Natural killer cell treated with Interleukin-12 subunit alpha and Interleukin-12 subunit beta and Interleukin-15 and Interleukin-18, amount 100 ng/mL, for 72 hours (primary cell): ENCODE measurements at regions not wholly inside any gene's neighbourhood (a gene's known extent, or its start where the extent isn't known, plus 50 kb on each side); places are given as distances from the start of the nearest gene placed in this dataset.
"Not testable (repeated sequence)": the region's sequence is repeated elsewhere in the genome, so short reads cannot be mapped to it uniquely, and the experiment has no call there.

Experiments
- ATAC-seq, 2 donors: fragments of 150-1000 bp; cut with Tn5 transposase in 1 of 2; sonication (Bioruptor Pico), chemical (Tn5 transposase) in 1 of 2; 2 replicates each; pipeline ENCODE4 v1.10.0; 2021
- DNase-seq: peaks from one replicate; pipeline ENCODE4 v3.0.0; 2022; ENCODE audit warnings: low spot score
- H3K27ac Mint-ChIP-seq, 2 donors: 1 replicate in 1 of 2; 2 replicates in 1 of 2; pipeline ENCODE4 v1.8.0; 2022; ENCODE audit warnings: mixed read lengths in 2 of 2, mild to moderate bottlenecking in 1 of 2, moderate library complexity in 1 of 2
- H3K27me3 Mint-ChIP-seq, 2 donors: 1 replicate in 1 of 2; 2 replicates in 1 of 2; pipeline ENCODE4 v1.8.0; 2022; ENCODE audit warnings: mixed read lengths in 2 of 2
- H3K36me3 Mint-ChIP-seq: one replicate; pipeline ENCODE4 v1.8.0; 2022; ENCODE audit warnings: mixed read lengths
- H3K4me1 Mint-ChIP-seq, 2 donors: 1 replicate in 1 of 2; 2 replicates in 1 of 2; pipeline ENCODE4 v1.8.0; 2022; ENCODE audit warnings: low read depth in 2 of 2, mixed read lengths in 2 of 2, mild to moderate bottlenecking in 1 of 2
- H3K4me3 Mint-ChIP-seq: one replicate; pipeline ENCODE4 v1.8.0; 2022; ENCODE audit warnings: mixed read lengths
- H3K9me3 Mint-ChIP-seq: 2 replicates; pipeline ENCODE4 v1.8.0; 2022; ENCODE audit warnings: mixed read lengths

DNA sequence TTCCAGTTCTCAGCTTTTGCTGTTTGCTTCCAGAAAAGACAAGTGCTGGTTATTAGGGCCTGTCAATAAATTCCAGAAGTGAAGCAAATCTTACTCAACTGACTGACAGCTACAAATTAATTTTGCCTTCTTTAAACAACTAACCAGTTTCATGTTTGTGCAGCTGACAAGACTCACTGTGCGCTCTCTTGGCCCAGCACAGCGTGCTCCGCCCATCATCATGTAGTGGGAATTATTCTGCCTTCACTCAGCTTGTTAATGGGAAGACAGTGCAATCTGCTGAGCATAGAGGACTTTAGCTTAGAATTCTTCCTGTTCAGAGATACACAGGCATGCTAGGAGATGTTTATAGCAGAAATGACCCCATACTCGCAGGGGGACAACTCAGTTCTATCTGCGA, 808.9 kb downstream of the CCSER2 start:
- Mint-ChIP-seq H3K4me3 (no peak overlapping the region), H3K9me3 (peaks cover 9% of the 10 kb centered on the region), H3K36me3 (no peaks in the 10 kb centered on the region), H3K4me1 (no peaks in the 10 kb centered on the region), H3K27ac (no peak overlapping the region), H3K27me3 (no peaks in the 10 kb centered on the region)
- ATAC-seq (no peak), DNase-seq (no peak)

DNA sequence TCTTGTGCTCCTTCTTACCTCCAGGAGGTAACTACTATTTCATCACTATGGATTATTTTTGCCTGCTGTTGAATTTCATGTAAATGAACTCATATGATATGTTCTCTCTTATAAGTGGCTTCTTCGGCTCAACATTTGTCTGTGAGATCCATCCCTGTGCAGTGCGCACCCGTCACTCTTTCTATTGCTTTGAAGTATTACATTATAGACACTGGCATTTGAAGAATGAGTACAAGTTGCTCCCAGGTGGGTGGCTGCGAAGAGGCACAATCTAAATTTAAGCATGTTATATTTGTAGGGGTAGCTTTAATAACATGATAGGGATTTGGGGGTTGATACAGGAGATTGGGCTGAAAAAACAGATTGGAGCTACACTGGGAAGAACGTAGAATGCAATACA, 809.7 kb downstream of the CCSER2 start:
- DNase-seq (no peak), ATAC-seq (no peak)
- Mint-ChIP-seq H3K4me1 (no peaks in the 10 kb centered on the region), H3K27me3 (no peaks in the 10 kb centered on the region), H3K27ac (no peak overlapping the region), H3K4me3 (no peak overlapping the region), H3K36me3 (no peaks in the 10 kb centered on the region), H3K9me3 (peaks cover 11% of the 10 kb centered on the region)

GRCh38 chr10:85139124-85139523, 810.7 kb downstream of the CCSER2 start:
- Mint-ChIP-seq H3K4me3 (no peak overlapping the region), H3K9me3 (peaks cover 11% of the 10 kb centered on the region), H3K36me3 (no peaks in the 10 kb centered on the region), H3K27ac (no peak overlapping the region), H3K27me3 (no peaks in the 10 kb centered on the region), H3K4me1 (no peaks in the 10 kb centered on the region)
- ATAC-seq (no peak), DNase-seq (no peak)

- H3K4me1 Mint-ChIP-seq, H3K27ac Mint-ChIP-seq, DNase-seq, H3K4me3 Mint-ChIP-seq, ATAC-seq, H3K36me3 Mint-ChIP-seq, H3K27me3 Mint-ChIP-seq: not testable (repeated sequence)
- peaks cover 14% of the 10 kb centered on the region for H3K9me3 Mint-ChIP-seq
Measured at GRCh38 chr10:85141520-85141919, 813.1 kb downstream of the CCSER2 start.

DNA sequence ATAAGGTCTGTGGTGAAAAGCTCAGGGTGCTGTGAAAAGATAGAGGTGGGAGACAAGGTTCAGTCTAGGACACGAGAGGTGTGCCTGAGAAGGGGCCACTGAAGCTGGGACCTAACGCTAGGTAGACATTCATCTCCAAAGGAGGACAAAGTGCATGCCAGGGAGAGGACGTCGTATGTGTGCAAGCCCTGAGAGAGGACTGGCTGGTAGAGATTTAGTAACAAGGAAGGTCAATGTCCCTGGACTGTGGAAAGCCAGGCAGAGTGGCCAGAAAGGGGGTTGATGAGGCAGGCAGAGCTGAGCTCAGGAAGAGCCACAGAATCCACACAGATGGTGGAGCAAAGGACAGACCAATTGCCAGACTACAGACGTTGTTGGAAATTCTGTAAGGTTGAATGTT, 817.6 kb downstream of the CCSER2 start:
- no peak overlapping the region for H3K4me3 Mint-ChIP-seq
- peaks cover 5% of the 10 kb centered on the region for H3K9me3 Mint-ChIP-seq
- H3K36me3 Mint-ChIP-seq: no peaks in the 10 kb centered on the region
- DNase-seq: no peak
- no peaks in the 10 kb centered on the region for H3K4me1 Mint-ChIP-seq
- H3K27me3 Mint-ChIP-seq: no peaks in the 10 kb centered on the region
- no peak for ATAC-seq
- H3K27ac Mint-ChIP-seq: no peak overlapping the region

GRCh38 chr10:85147346-85148250, 819.2 kb downstream of the CCSER2 start:
- no peak for ATAC-seq

DNA sequence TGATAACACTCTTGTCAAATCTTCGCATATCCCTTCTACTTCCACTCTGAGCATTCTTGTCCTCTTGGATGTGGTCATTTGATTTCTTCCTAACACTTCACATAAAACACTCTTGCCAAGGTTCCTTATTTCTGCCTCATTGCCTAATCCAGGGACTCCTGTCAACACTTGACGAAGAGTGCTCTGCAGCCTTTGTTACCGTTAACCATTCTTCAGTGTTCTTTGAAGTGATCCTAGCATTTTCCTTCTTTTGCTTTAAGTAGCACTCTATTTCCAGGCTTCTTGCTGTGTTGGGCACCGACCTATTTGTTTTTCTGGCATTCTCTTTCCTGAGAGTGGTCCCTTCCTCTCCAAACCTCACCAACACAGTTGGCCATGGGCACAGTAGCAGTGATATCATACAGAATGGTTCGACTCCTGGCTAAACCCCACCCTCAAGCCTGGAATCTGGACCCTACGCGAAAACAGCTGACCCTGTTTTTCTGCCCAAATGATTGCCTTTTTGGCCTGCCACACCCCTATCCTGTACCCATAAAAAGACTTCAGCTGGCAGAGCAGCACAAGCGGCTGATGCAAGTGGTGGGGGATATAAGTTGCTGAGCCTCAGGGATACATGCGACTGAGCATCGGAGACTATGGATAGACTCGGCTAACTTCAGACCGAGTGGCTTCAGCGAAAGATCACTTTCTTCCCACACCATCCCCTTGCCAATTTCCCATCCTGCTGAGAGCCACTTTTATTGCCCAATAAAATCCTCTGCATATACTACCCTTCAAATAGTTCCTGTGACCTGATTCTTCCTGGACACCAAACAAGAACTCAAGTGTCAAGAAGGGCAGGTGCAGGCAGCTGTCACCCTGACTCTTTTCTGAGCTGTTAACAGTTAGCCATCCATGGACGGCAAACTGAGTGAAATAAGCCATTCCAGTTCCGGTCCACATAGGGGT, 820.6 kb downstream of the CCSER2 start:
- no peaks in the 10 kb centered on the region for H3K27me3 Mint-ChIP-seq
- no peaks in the 10 kb centered on the region for H3K4me1 Mint-ChIP-seq
- ATAC-seq (no peak), DNase-seq (no peak)
- H3K36me3 Mint-ChIP-seq: no peaks in the 10 kb centered on the region
- H3K9me3 Mint-ChIP-seq: peaks cover 3% of the 10 kb centered on the region
- H3K27ac Mint-ChIP-seq: no peak overlapping the region
- H3K4me3 Mint-ChIP-seq: no peak overlapping the region

More at GRCh38 chr10:85147346-85148250, 819.2 kb downstream of the CCSER2 start:
- no peak for DNase-seq
- Mint-ChIP-seq H3K9me3 (peaks cover 5% of the 10 kb centered on the region), H3K27ac (no peak overlapping the region), H3K4me1 (no peaks in the 10 kb centered on the region), H3K27me3 (no peaks in the 10 kb centered on the region), H3K4me3 (no peak overlapping the region), H3K36me3 (no peaks in the 10 kb centered on the region)

- ATAC-seq (no peak), DNase-seq (no peak)
- Mint-ChIP-seq H3K27ac (no peak overlapping the region), H3K4me1 (no peaks in the 10 kb centered on the region), H3K4me3 (no peak overlapping the region), H3K36me3 (no peaks in the 10 kb centered on the region), H3K9me3 (peaks cover 3% of the 10 kb centered on the region), H3K27me3 (no peaks in the 10 kb centered on the region)
Measured at GRCh38 chr10:85149766-85150165, 821.4 kb downstream of the CCSER2 start.

GRCh38 chr10:85151506-85151905, 823.1 kb downstream of the CCSER2 start:
- H3K27ac Mint-ChIP-seq: no peak overlapping the region
- no peaks in the 10 kb centered on the region for H3K36me3 Mint-ChIP-seq
- H3K27me3 Mint-ChIP-seq: no peaks in the 10 kb centered on the region
- DNase-seq (no peak), ATAC-seq (no peak)
- H3K4me3 Mint-ChIP-seq: no peak overlapping the region
- no peaks in the 10 kb centered on the region for H3K9me3 Mint-ChIP-seq
- no peaks in the 10 kb centered on the region for H3K4me1 Mint-ChIP-seq

GRCh38 chr10:85152496-85152895, 824.1 kb downstream of the CCSER2 start:
- DNase-seq (no peak), ATAC-seq (no peak)
- Mint-ChIP-seq H3K36me3 (no peaks in the 10 kb centered on the region), H3K27me3 (no peaks in the 10 kb centered on the region), H3K27ac (no peak overlapping the region), H3K4me3 (no peak overlapping the region), H3K4me1 (no peaks in the 10 kb centered on the region), H3K9me3 (peaks cover 2% of the 10 kb centered on the region)

GRCh38 chr10:85152911-85153310, 824.5 kb downstream of the CCSER2 start:
- H3K27me3 Mint-ChIP-seq: no peaks in the 10 kb centered on the region
- peaks cover 2% of the 10 kb centered on the region for H3K9me3 Mint-ChIP-seq
- no peaks in the 10 kb centered on the region for H3K4me1 Mint-ChIP-seq
- DNase-seq (no peak), ATAC-seq (no peak)
- H3K36me3 Mint-ChIP-seq: no peaks in the 10 kb centered on the region
- H3K27ac Mint-ChIP-seq: no peak overlapping the region
- H3K4me3 Mint-ChIP-seq: no peak overlapping the region

DNA sequence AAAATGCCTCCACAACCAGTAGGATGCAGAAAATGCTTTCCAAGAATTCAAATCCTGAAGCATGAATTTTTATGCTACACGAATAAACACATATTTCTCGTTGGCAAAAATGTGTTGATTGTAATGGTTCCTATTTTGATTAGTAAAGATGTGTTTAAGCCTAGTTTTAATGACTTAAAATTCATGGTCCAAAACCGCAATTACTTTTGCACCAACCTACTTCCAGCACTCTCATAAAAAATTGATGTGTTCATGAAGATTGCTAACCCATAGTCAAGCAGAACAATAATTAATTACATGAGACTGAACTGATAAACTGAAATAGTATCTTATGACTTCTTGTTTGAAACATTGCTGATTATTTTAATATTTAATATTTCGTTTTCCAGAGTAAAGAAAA, 828.8 kb downstream of the CCSER2 start:
- H3K4me3 Mint-ChIP-seq: no peak overlapping the region
- H3K27ac Mint-ChIP-seq: no peak overlapping the region
- peaks cover 2% of the 10 kb centered on the region for H3K9me3 Mint-ChIP-seq
- no peaks in the 10 kb centered on the region for H3K36me3 Mint-ChIP-seq
- DNase-seq (no peak), ATAC-seq (no peak)
- H3K27me3 Mint-ChIP-seq: no peaks in the 10 kb centered on the region
- no peaks in the 10 kb centered on the region for H3K4me1 Mint-ChIP-seq

DNA sequence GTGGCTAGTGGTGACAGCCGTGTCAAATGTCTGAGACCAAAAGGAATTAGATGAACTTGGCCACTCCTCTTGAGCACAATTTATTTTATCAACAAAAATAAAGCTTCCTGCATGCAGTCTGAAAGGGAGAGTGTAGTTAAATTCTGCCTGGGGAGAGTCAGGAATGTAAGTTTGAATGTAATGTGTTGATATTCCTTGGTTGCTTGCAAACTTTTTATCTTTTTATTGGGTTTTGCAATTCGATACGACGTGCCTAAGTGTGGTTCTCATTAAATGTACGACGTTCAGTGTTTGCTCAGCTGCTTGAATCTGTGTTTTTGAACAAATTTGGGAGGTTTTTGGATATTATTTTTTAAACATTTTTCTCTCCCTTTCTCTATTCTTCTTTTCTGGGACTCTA, 839.9 kb downstream of the CCSER2 start:
- ATAC-seq: no peak
- Mint-ChIP-seq H3K4me3 (no peak overlapping the region), H3K4me1 (no peaks in the 10 kb centered on the region), H3K9me3 (peaks cover 6% of the 10 kb centered on the region), H3K36me3 (no peaks in the 10 kb centered on the region), H3K27me3 (no peaks in the 10 kb centered on the region), H3K27ac (no peak overlapping the region)
- DNase-seq: no peak

- no peak for DNase-seq
- no peak for ATAC-seq
- H3K4me3 Mint-ChIP-seq: no peak overlapping the region
- H3K27me3 Mint-ChIP-seq: no peaks in the 10 kb centered on the region
- no peaks in the 10 kb centered on the region for H3K36me3 Mint-ChIP-seq
- H3K4me1 Mint-ChIP-seq: no peaks in the 10 kb centered on the region
- no peak overlapping the region for H3K27ac Mint-ChIP-seq
- peaks cover 8% of the 10 kb centered on the region for H3K9me3 Mint-ChIP-seq
Measured at GRCh38 chr10:85170026-85170425, 841.6 kb downstream of the CCSER2 start.
